ENCODE measurements at regions not wholly inside any gene's neighbourhood (a gene's known extent, or its start where the extent isn't known, plus 50 kb on each side); places are given as distances from the start of the nearest gene placed in this dataset.

- Histone ChIP-seq H4K20me1 (ENCODE audit: control insufficient read depth, insufficient read depth, low read depth, low read length) (no peaks in the 10 kb centered on the region), H3K27ac (ENCODE audit: low read depth, low read length) (no peak overlapping the region), H3K9me2 (replicated peaks; ENCODE audit: control insufficient read depth, low read length) (no peaks in the 10 kb centered on the region), H3K4me3 (ENCODE audit: low read length) (no peak overlapping the region), H3F3A (ENCODE audit: control insufficient read depth, insufficient read depth) (no peaks in the 10 kb centered on the region), H3K4me1 (ENCODE audit: control insufficient read depth, low read length) (no peaks in the 10 kb centered on the region), H3K79me2 (ENCODE audit: control insufficient read depth, low read length) (no peaks in the 10 kb centered on the region), H3K4me2 (ENCODE audit: low read length) (no peak overlapping the region), H3K27me3 (ENCODE audit: control insufficient read depth, low read length) (no peaks in the 10 kb centered on the region), H3K36me3 (ENCODE audit: control insufficient read depth, low read length) (no peaks in the 10 kb centered on the region), H3K9me3 (ENCODE audit: control insufficient read depth, insufficient read depth, low read length) (no peaks in the 10 kb centered on the region)
- TF ChIP-seq, protein P1, sequence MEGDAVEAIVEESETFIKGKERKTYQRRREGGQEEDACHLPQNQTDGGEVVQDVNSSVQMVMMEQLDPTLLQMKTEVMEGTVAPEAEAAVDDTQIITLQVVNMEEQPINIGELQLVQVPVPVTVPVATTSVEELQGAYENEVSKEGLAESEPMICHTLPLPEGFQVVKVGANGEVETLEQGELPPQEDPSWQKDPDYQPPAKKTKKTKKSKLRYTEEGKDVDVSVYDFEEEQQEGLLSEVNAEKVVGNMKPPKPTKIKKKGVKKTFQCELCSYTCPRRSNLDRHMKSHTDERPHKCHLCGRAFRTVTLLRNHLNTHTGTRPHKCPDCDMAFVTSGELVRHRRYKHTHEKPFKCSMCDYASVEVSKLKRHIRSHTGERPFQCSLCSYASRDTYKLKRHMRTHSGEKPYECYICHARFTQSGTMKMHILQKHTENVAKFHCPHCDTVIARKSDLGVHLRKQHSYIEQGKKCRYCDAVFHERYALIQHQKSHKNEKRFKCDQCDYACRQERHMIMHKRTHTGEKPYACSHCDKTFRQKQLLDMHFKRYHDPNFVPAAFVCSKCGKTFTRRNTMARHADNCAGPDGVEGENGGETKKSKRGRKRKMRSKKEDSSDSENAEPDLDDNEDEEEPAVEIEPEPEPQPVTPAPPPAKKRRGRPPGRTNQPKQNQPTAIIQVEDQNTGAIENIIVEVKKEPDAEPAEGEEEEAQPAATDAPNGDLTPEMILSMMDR (IDR thresholded peaks at IDR 0.05; ENCODE audit: low read depth, low read length, poor library complexity, severe bottlenecking), result no peak
- no peak for TF ChIP-seq EZH2phosphoT487 (IDR thresholded peaks at IDR 0.05; ENCODE audit: borderline replicate concordance, low read length)
These were observed 224.7 kb upstream of the MIR17HG start for GRCh38 chr13:91122766-91123165.

DNA sequence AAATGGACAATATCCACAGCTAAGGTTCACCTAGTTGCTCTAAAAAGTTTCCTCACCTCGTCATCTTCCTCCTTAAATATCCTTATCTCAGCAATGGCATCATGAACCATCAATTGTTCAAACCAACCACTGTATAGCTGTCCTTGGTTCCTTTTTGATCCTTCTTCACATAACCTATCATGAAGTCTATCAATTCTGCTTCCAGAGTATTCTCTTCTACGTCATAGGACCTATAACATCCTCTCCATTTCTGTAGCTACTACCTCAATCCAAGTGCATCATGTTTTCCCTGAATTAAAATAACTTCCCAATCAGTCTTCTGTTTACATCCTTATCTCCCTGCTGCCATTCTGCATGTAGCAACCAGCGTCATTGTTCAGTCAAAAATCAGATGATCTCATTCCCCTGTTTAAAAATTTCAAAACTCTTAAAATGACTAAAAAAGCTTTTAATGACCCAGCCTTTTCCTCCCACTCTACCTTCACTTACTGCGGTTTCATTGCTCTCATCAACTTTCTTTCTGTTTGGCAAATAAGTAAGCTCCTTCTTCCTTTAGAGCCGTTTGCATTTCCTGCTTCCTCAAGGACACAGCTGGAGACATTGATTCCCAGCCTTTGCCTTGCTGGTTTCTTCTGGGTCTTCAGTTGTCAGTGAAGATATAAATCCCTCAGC, 223.9 kb upstream of the MIR17HG start:
- TF ChIP-seq, protein P1 (IDR thresholded peaks at IDR 0.05; ENCODE audit: low read depth, low read length, poor library complexity, severe bottlenecking), result no peak
- no peak for TF ChIP-seq EZH2phosphoT487 (IDR thresholded peaks at IDR 0.05; ENCODE audit: borderline replicate concordance, low read length)
- Histone ChIP-seq H3K36me3 (ENCODE audit: control insufficient read depth, low read length) (no peaks in the 10 kb centered on the region), H3K9me3 (ENCODE audit: control insufficient read depth, insufficient read depth, low read length) (no peaks in the 10 kb centered on the region), H3K4me3 (ENCODE audit: low read length) (no peak overlapping the region), H3K4me2 (ENCODE audit: low read length) (no peak overlapping the region), H4K20me1 (ENCODE audit: control insufficient read depth, insufficient read depth, low read depth, low read length) (no peaks in the 10 kb centered on the region), H3F3A (ENCODE audit: control insufficient read depth, insufficient read depth) (no peaks in the 10 kb centered on the region), H3K27ac (ENCODE audit: low read depth, low read length) (no peak overlapping the region), H3K27me3 (ENCODE audit: control insufficient read depth, low read length) (no peaks in the 10 kb centered on the region), H3K79me2 (ENCODE audit: control insufficient read depth, low read length) (no peaks in the 10 kb centered on the region), H3K9me2 (replicated peaks; ENCODE audit: control insufficient read depth, low read length) (no peaks in the 10 kb centered on the region), H3K4me1 (ENCODE audit: control insufficient read depth, low read length) (no peaks in the 10 kb centered on the region)

DNA sequence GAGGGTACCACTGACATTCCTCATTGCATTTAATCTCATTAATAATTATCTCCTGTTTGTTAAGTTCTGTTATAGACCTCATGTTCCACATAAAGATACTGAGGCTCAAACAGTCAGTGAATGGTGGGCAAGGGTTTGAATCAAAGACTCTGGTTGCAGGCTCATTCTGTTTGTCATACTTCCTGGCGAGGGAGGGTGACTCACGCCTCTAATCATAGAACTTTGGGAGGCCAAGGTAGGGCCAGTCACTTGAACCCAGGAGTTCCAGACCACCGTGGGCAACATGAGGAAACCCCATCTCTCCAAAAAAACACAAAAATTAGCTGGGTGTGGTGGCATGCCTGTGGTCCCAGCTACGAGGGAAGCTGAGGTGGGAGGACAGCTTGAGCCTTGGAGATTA, 220.7 kb upstream of the MIR17HG start:
- Histone ChIP-seq H3K27me3 (ENCODE audit: control insufficient read depth, low read length) (no peaks in the 10 kb centered on the region), H3K36me3 (ENCODE audit: control insufficient read depth, low read length) (no peaks in the 10 kb centered on the region), H3K9me2 (replicated peaks; ENCODE audit: control insufficient read depth, low read length) (no peaks in the 10 kb centered on the region), H4K20me1 (ENCODE audit: control insufficient read depth, insufficient read depth, low read depth, low read length) (no peaks in the 10 kb centered on the region), H3K9me3 (ENCODE audit: control insufficient read depth, insufficient read depth, low read length) (no peaks in the 10 kb centered on the region), H3F3A (ENCODE audit: control insufficient read depth, insufficient read depth) (no peaks in the 10 kb centered on the region), H3K27ac (ENCODE audit: low read depth, low read length) (no peak overlapping the region), H3K4me2 (ENCODE audit: low read length) (no peak overlapping the region), H3K79me2 (ENCODE audit: control insufficient read depth, low read length) (no peaks in the 10 kb centered on the region), H3K4me3 (ENCODE audit: low read length) (no peak overlapping the region), H3K4me1 (ENCODE audit: control insufficient read depth, low read length) (no peaks in the 10 kb centered on the region)
- TF ChIP-seq, protein P1 (IDR thresholded peaks at IDR 0.05; ENCODE audit: low read depth, low read length, poor library complexity, severe bottlenecking), result no peak
- TF ChIP-seq EZH2phosphoT487 (IDR thresholded peaks at IDR 0.05; ENCODE audit: borderline replicate concordance, low read length), result no peak
